Endothelial cell of umbilical vein (primary cell): ENCODE measurements at regions not wholly inside any gene's neighbourhood (a gene's known extent, or its start where the extent isn't known, plus 50 kb on each side); places are given as distances from the start of the nearest gene placed in this dataset.

Source experiments
- BruUV-seq: library from RNA; stranded (reverse); fragments of 400-500 nt; replicated peaks from 2 replicates; lab custom pipeline; 2021; lab: Mats Ljungman, UMichigan
- CTCF ChIA-PET: fragments of 300-600, 350-600 bp; sonication (Branson Sonifier 250); formaldehyde crosslinking; loops from one replicate; lab custom pipeline; 2021; ENCODE audit warnings: antibody characterized with exemption, inconsistent platforms; lab: Charles Lee
- POLR2A ChIA-PET: fragments of 300-600, 350-600 bp; sonication (Branson Sonifier 250); formaldehyde crosslinking; loops from one replicate; lab custom pipeline; 2021; ENCODE audit warnings: antibody characterized with exemption, inconsistent platforms; lab: Charles Lee
- DNase-seq: peaks from one replicate; pipeline ENCODE4 v3.0.0-alpha.2; 2011; ENCODE audit warnings: low read depth, low spot score
- FAIRE-seq: peaks from 2 replicates; lab custom pipeline; 2011; peaks lifted over from hg19 to GRCh38; lab: Jason Lieb, UNC
- H2AFZ ChIP-seq: 2 replicates; pipeline ENCODE4 v1.6.0; 2012; ENCODE audit warnings: low read depth, low read length, control low read depth, inconsistent platforms
- H3K27ac ChIP-seq: 2 replicates; pipeline ENCODE4 v1.5.1; 2011; ENCODE audit warnings: low read depth, mild to moderate bottlenecking, control low read depth, low read length, moderate library complexity; ENCODE audit not compliant: insufficient read depth
- H3K27me3 ChIP-seq, 2 experiments: 2 replicates each; pipeline versions ENCODE4 v1.6.0 to v1.6.1; 2011; ENCODE audit warnings: low read length in 2 of 2, mixed read lengths in 1 of 2; ENCODE audit not compliant: control insufficient read depth in 2 of 2, insufficient read depth in 2 of 2
- H3K36me3 ChIP-seq, 2 experiments: 2 replicates in 1 of 2; 3 replicates in 1 of 2; pipeline ENCODE4 v1.5.1; 2011; ENCODE audit warnings: low read length in 2 of 2, mild to moderate bottlenecking in 1 of 2, moderate library complexity in 1 of 2; ENCODE audit not compliant: control insufficient read depth in 2 of 2, insufficient read depth in 2 of 2; ENCODE audit errors: extremely low read depth in 1 of 2
- H3K4me1 ChIP-seq: 3 replicates; pipeline ENCODE4 v1.5.1; 2011; ENCODE audit warnings: mild to moderate bottlenecking, low read length; ENCODE audit not compliant: control insufficient read depth, insufficient read depth; ENCODE audit errors: extremely low read depth
- H3K4me2 ChIP-seq: 2 replicates; pipeline ENCODE4 v1.6.1; 2011; ENCODE audit warnings: low read length, control low read depth, mixed read lengths; ENCODE audit not compliant: insufficient read depth
- H3K4me3 ChIP-seq, 3 experiments: fragments of 200-600 bp in 1 of 3; sonication (generic), shearing (Covaris generic) in 1 of 3; replicated peaks in 1 of 3; 2 replicates each; pipeline ENCODE4 v1.5.1; 2011 to 2016; ENCODE audit warnings: control low read depth in 3 of 3, low read length in 3 of 3, mild to moderate bottlenecking in 2 of 3, inconsistent platforms in 1 of 3, low read depth in 1 of 3, moderate library complexity in 1 of 3; ENCODE audit not compliant: insufficient read depth in 1 of 3
- H3K79me2 ChIP-seq: 2 replicates; pipeline ENCODE4 v1.6.0; 2012; ENCODE audit warnings: low read length, inconsistent platforms; ENCODE audit not compliant: control insufficient read depth, insufficient read depth
- H3K9ac ChIP-seq: replicated peaks from 2 replicates; pipeline ENCODE3; 2011; ENCODE audit warnings: low read length, control low read depth; ENCODE audit not compliant: insufficient read depth; ENCODE audit errors: extremely low read depth
- H3K9me1 ChIP-seq: replicated peaks from 3 replicates; pipeline ENCODE4 v1.6.0; 2011; ENCODE audit warnings: mild to moderate bottlenecking, low read length; ENCODE audit not compliant: control insufficient read depth, insufficient read depth; ENCODE audit errors: extremely low read depth
- H3K9me3 ChIP-seq: replicated peaks from 2 replicates; pipeline ENCODE4 v1.5.1; 2012; ENCODE audit warnings: low read length, inconsistent platforms; ENCODE audit not compliant: control insufficient read depth, insufficient read depth
- H4K20me1 ChIP-seq: replicated peaks from 2 replicates; pipeline ENCODE3; 2011; ENCODE audit warnings: mild to moderate bottlenecking, low read length; ENCODE audit not compliant: control insufficient read depth, insufficient read depth; ENCODE audit errors: extremely low read depth
- EZH2 ChIP-seq: IDR thresholded peaks from 2 replicates; pipeline ENCODE4 v1.6.1; 2012; ENCODE audit warnings: borderline replicate concordance, low read depth, mild to moderate bottlenecking, moderate library complexity, low read length, inconsistent platforms; ENCODE audit not compliant: severe bottlenecking
- GATA2 ChIP-seq: IDR thresholded peaks from 2 replicates; pipeline ENCODE4 v1.7.0; 2011; ENCODE audit warnings: low read depth, mild to moderate bottlenecking, moderate library complexity, mixed read lengths, low read length; ENCODE audit not compliant: insufficient read length, insufficient read depth
- JUN ChIP-seq: IDR thresholded peaks from 2 replicates; pipeline ENCODE4 v1.6.1; 2011; ENCODE audit warnings: borderline replicate concordance, low read depth; ENCODE audit not compliant: insufficient read length, insufficient read depth
- MYC ChIP-seq: IDR thresholded peaks from one replicate; pipeline ENCODE4 v1.6.1; 2011; ENCODE audit warnings: mild to moderate bottlenecking, low read depth, low read length
- POLR2A ChIP-seq: IDR thresholded peaks from 2 replicates; pipeline ENCODE4 v1.6.1; 2012; ENCODE audit warnings: low read depth, mild to moderate bottlenecking, control low read depth, low read length
- POLR2AphosphoS5 ChIP-seq: IDR thresholded peaks from 2 replicates; pipeline ENCODE4 v1.6.1; 2012; ENCODE audit warnings: low read depth, mild to moderate bottlenecking, control low read depth, low read length, moderate library complexity; ENCODE audit not compliant: insufficient read depth
- dilution Hi-C: fragments of 300-500 bp; cut with MboI; formaldehyde crosslinking; loops from one replicate; pipeline ENCODE4 v1.15.0; 2019; ENCODE audit warnings: low sequenced_read_pairs; ENCODE audit not compliant: extremely low pct_ligation_motif_present
- intact Hi-C: fragments of 100-400 bp; cut with micrococcal nuclease; formaldehyde crosslinking; loops from one replicate; pipeline ENCODE4 v1.10.0; 2022
- TF ChIP-seq, protein P1 (sequence below), 2 donors: IDR thresholded peaks; 1 replicate in 1 of 2; 2 replicates in 1 of 2; pipeline ENCODE4 v1.5.1; 2011; ENCODE audit warnings: low read length in 2 of 2, mild to moderate bottlenecking in 2 of 2, moderate library complexity in 2 of 2, control low read depth in 1 of 2, inconsistent platforms in 1 of 2, low read depth in 1 of 2; ENCODE audit not compliant: insufficient read depth in 1 of 2; ENCODE audit errors: extremely low read depth in 1 of 2
- TF ChIP-seq, protein P2 (sequence below): IDR thresholded peaks from 2 replicates; pipeline ENCODE4 v1.6.1; 2011; ENCODE audit not compliant: insufficient read depth, insufficient read length

DNA sequence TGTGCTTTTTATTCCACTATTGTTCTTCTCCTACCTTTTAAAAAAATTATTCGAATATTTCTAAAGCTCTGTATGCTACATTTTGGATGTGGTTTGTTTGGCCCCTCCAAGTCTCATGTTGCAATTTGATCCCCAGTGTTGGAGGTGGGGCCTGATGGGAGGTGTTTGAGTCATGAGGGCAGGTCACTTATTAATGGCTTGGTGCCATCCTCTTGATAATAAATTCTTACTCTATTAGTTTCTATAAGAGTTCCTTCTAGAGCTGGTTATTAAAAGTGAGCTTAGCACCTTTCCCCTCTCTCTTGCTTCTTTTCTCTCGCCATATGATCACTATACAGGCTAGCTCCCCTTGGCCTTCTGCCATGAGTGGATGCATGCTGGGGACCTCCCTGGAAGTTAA is 445.6 kb upstream of the PDE3A start:
- Histone ChIP-seq H3K27ac (no peak overlapping the region), H3K4me2 (no peak overlapping the region), H3K27me3 (no peaks in the 10 kb centered on the region), H3K9ac (no peak overlapping the region), H3K36me3 (no peaks in the 10 kb centered on the region), H3K9me1 (no peaks in the 10 kb centered on the region), H2AFZ (no peak overlapping the region), H3K4me1 (no peaks in the 10 kb centered on the region), H3K79me2 (no peaks in the 10 kb centered on the region), H3K4me3 (no peak overlapping the region), H3K9me3 (no peaks in the 10 kb centered on the region), H4K20me1 (no peaks in the 10 kb centered on the region)
- dilution Hi-C loops = no loop called here
- intact Hi-C loops = no loop called here
- no peak for TF ChIP-seq EZH2
- no peak for TF ChIP-seq GATA2
- TF ChIP-seq, protein P1, sequence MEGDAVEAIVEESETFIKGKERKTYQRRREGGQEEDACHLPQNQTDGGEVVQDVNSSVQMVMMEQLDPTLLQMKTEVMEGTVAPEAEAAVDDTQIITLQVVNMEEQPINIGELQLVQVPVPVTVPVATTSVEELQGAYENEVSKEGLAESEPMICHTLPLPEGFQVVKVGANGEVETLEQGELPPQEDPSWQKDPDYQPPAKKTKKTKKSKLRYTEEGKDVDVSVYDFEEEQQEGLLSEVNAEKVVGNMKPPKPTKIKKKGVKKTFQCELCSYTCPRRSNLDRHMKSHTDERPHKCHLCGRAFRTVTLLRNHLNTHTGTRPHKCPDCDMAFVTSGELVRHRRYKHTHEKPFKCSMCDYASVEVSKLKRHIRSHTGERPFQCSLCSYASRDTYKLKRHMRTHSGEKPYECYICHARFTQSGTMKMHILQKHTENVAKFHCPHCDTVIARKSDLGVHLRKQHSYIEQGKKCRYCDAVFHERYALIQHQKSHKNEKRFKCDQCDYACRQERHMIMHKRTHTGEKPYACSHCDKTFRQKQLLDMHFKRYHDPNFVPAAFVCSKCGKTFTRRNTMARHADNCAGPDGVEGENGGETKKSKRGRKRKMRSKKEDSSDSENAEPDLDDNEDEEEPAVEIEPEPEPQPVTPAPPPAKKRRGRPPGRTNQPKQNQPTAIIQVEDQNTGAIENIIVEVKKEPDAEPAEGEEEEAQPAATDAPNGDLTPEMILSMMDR (IDR thresholded peaks at IDR 0.05; ENCODE audit: extremely low read depth in 1 of 2, insufficient read depth in 1 of 2, low read depth in 1 of 2, low read length in 2 of 2) = no peak
- no peak for TF ChIP-seq POLR2A
- TF ChIP-seq, protein P2, sequence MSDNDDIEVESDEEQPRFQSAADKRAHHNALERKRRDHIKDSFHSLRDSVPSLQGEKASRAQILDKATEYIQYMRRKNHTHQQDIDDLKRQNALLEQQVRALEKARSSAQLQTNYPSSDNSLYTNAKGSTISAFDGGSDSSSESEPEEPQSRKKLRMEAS = no peak
- no peak for TF ChIP-seq JUN
- TF ChIP-seq POLR2AphosphoS5 = no peak
- TF ChIP-seq MYC = no peak
- DNase-seq = no peak
- no TSS peak for BruUV-seq
- POLR2A ChIA-PET = no interaction called here
- no peak for FAIRE-seq
- CTCF ChIA-PET = interaction anchor here (0.6 to 0.8 kb wide), 2 partner anchors 10 to 28 kb away, joined by 3 read pairs; no protein-coding TSS in a partner anchor
